OCI-LY1 (cell line): ENCODE measurements at regions not wholly inside any gene's neighbourhood (a gene's known extent, or its start where the extent isn't known, plus 50 kb on each side); places are given as distances from the start of the nearest gene placed in this dataset.
"Not testable (repeated sequence)": the region's sequence is repeated elsewhere in the genome, so short reads cannot be mapped to it uniquely, and the experiment has no call there.

Experiments used
- H2AFZ ChIP-seq: fragments of 200-600 bp; sonication (generic), shearing (Covaris generic); 2 replicates; pipeline ENCODE4 v1.6.0; 2014; ENCODE audit warnings: antibody characterized with exemption, mild to moderate bottlenecking, low read length
- H3F3A ChIP-seq: fragments of 200-600 bp; sonication (generic), shearing (Covaris generic); 2 replicates; pipeline ENCODE4 v1.6.0; 2014; ENCODE audit warnings: mild to moderate bottlenecking, antibody characterized with exemption, low read length, moderate library complexity; ENCODE audit not compliant: insufficient read depth
- H3K27ac ChIP-seq: fragments of 200-600 bp; sonication (generic); 2 replicates; pipeline ENCODE4 v1.5.1; 2014; ENCODE audit warnings: low read length, mixed run types, mild to moderate bottlenecking, low read depth; ENCODE audit not compliant: poor library complexity, severe bottlenecking
- H3K27me3 ChIP-seq: fragments of 200-600 bp; sonication (generic); 2 replicates; pipeline ENCODE4 v1.6.0; 2014; ENCODE audit warnings: antibody characterized with exemption, mild to moderate bottlenecking, low read length, moderate library complexity; ENCODE audit not compliant: insufficient read depth
- H3K36me3 ChIP-seq: fragments of 200-600 bp; sonication (generic); 2 replicates; pipeline ENCODE4 v1.6.1; 2014; ENCODE audit warnings: mild to moderate bottlenecking, antibody characterized with exemption, low read length, moderate library complexity, mixed read lengths; ENCODE audit not compliant: insufficient read depth
- H3K4me1 ChIP-seq: fragments of 200-600 bp; sonication (generic); 2 replicates; pipeline ENCODE4 v1.5.1; 2014; ENCODE audit warnings: mild to moderate bottlenecking, low read length, moderate library complexity; ENCODE audit not compliant: insufficient read depth, severe bottlenecking
- H3K4me2 ChIP-seq: fragments of 200-600 bp; sonication (generic), shearing (Covaris generic); 2 replicates; pipeline ENCODE4 v1.6.1; 2014; ENCODE audit warnings: low read length
- H3K4me3 ChIP-seq: fragments of 200-600 bp; sonication (generic); 2 replicates; pipeline ENCODE4 v1.5.1; 2014; ENCODE audit warnings: low read length, low read depth, mild to moderate bottlenecking, mixed read lengths; ENCODE audit not compliant: poor library complexity, severe bottlenecking
- H3K79me2 ChIP-seq: fragments of 200-600 bp; shearing (Covaris generic); 2 replicates; pipeline ENCODE4 v1.6.1; 2016; ENCODE audit warnings: mixed run types, low read length, mixed read lengths; ENCODE audit not compliant: insufficient read depth
- H3K9ac ChIP-seq: fragments of 200-600 bp; sonication (generic), shearing (Covaris generic); 2 replicates; pipeline ENCODE4 v1.6.1; 2014; ENCODE audit warnings: mild to moderate bottlenecking, low read length, mixed read lengths
- H3K9me2 ChIP-seq: fragments of 200-600 bp; sonication (generic), shearing (Covaris generic); 2 replicates; pipeline ENCODE4 v1.6.1; 2014; ENCODE audit warnings: low read depth, mild to moderate bottlenecking, low read length, mixed read lengths
- H3K9me3 ChIP-seq: fragments of 200-600 bp; shearing (Covaris generic); 2 replicates; pipeline ENCODE4 v1.6.1; 2014; ENCODE audit warnings: low read length, mixed read lengths
- H4K20me1 ChIP-seq: fragments of 200-600 bp; sonication (generic), shearing (Covaris generic); 2 replicates; pipeline ENCODE4 v1.6.0; 2016; ENCODE audit warnings: mild to moderate bottlenecking, low read length; ENCODE audit not compliant: insufficient read depth
- EZH2 ChIP-seq: fragments of 200-600 bp; sonication (generic), shearing (Covaris generic); IDR thresholded peaks from 2 replicates; pipeline ENCODE4 v1.8.0; 2017; ENCODE audit warnings: borderline replicate concordance, mixed run types, mild to moderate bottlenecking, antibody characterized with exemption, low read length, moderate library complexity, mixed read lengths
- TF ChIP-seq, protein P1 (sequence below): fragments of 200-600 bp; sonication (generic), shearing (Covaris generic); IDR thresholded peaks from 2 replicates; pipeline ENCODE4 v1.5.1; 2017; ENCODE audit warnings: mild to moderate bottlenecking, antibody characterized with exemption, low read length, moderate library complexity, mixed read lengths

DNA sequence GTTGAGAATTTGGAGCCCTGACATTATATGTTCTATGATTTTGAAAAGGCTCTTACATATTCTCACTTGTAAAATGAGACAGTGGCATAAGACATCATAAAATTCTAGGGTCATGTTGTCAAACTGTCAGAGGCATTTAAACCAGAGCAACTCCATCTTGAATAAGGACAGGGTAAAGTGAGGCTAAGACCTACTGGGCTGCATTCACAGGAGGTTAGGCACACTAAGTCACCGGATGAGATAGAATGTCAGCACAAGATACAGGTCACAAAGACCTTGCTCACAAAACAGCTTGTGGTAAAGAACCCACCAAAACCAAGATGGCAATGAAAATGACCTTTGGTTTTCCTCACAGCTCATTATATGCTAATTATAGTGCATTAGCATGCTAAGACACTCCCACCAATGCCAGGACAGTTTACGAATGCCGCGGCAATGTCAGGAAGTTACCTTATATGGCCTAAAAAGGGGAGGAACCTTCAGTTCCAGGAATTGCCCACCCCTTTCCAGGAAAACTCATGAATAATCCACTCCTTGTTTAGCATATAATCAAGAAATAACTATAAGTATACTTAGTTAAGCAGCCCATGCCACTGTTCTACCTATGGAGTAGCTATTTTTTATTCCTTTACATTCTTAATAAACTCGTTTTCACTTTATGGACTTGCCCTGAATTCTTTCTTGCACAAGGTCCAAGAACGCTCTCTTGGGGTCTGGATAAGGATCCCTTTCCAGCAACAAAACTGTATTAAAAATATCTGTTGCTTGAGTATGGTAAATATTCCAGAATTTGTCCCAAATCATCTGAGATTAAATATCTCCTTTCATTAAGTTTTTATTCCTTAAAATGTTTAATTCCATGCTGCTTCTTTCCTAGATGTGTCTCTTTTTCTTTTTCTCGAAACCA, 406.4 kb downstream of the METTL4 start:
- Histone ChIP-seq H3K36me3 (no peaks in the 10 kb centered on the region), H3F3A (no peaks in the 10 kb centered on the region), H3K27ac (no peak overlapping the region), H3K4me1 (no peaks in the 10 kb centered on the region), H3K9me2 (no peaks in the 10 kb centered on the region), H3K9ac (no peak overlapping the region), H3K79me2 (no peaks in the 10 kb centered on the region), H3K4me2 (no peak overlapping the region), H3K4me3 (no peak overlapping the region), H3K9me3 (no peaks in the 10 kb centered on the region), H2AFZ (no peak overlapping the region), H4K20me1 (no peaks in the 10 kb centered on the region), H3K27me3 (no peaks in the 10 kb centered on the region)
- no peak for TF ChIP-seq EZH2
- TF ChIP-seq, protein P1, sequence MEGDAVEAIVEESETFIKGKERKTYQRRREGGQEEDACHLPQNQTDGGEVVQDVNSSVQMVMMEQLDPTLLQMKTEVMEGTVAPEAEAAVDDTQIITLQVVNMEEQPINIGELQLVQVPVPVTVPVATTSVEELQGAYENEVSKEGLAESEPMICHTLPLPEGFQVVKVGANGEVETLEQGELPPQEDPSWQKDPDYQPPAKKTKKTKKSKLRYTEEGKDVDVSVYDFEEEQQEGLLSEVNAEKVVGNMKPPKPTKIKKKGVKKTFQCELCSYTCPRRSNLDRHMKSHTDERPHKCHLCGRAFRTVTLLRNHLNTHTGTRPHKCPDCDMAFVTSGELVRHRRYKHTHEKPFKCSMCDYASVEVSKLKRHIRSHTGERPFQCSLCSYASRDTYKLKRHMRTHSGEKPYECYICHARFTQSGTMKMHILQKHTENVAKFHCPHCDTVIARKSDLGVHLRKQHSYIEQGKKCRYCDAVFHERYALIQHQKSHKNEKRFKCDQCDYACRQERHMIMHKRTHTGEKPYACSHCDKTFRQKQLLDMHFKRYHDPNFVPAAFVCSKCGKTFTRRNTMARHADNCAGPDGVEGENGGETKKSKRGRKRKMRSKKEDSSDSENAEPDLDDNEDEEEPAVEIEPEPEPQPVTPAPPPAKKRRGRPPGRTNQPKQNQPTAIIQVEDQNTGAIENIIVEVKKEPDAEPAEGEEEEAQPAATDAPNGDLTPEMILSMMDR, result no peak

DNA sequence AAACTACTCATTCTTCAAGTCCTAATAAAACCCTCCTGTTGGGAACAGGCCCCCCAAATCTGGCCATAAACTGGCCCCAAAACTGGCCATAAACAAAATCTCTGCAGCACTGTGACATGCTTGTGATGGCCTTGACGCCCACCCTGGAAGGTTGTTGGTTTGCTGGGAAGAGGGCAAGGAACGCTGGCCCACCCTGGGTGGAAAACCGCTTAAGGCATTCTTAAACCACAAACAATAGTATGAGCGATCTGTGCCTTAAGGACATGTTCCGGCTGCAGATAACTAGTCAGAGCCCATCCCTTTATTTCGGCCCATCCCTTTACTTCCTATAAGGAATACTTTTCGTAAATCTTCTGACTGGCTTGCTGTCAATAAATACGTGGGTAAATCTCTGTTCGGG, 404.4 kb downstream of the METTL4 start:
- H4K20me1 ChIP-seq, H3K36me3 ChIP-seq, H3K4me3 ChIP-seq, H3K9me3 ChIP-seq, H2AFZ ChIP-seq, H3K27ac ChIP-seq, H3K4me2 ChIP-seq, H3F3A ChIP-seq, H3K27me3 ChIP-seq, H3K79me2 ChIP-seq, H3K9me2 ChIP-seq, H3K9ac ChIP-seq, H3K4me1 ChIP-seq: not testable (repeated sequence)

DNA sequence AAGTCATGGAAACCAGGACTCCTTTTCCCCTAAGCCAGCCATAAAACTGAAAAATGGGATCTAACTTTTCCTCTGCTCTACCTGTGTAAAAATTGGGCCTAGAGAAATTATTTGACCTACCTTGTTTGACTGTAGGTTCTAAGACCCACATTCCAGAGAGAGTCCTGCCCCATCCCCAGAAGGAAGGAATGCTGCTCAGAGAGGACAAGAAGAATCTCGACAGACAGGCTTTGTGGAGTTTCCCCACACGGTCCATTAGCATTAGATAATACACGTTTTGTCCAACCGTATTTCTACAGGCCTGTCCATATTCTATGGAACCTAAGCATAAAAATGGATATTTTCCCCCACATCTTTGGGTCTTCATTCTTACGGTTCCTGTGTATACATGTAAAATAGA, 403.3 kb downstream of the METTL4 start:
- TF ChIP-seq, protein P1, result no peak
- no peak for TF ChIP-seq EZH2
- H3K27ac ChIP-seq, result no peak overlapping the region
- H3K9me2 ChIP-seq, result no peaks in the 10 kb centered on the region
- H3K4me3 ChIP-seq, result no peak overlapping the region
- H3K36me3 ChIP-seq, result no peaks in the 10 kb centered on the region
- no peak overlapping the region for H2AFZ ChIP-seq
- no peaks in the 10 kb centered on the region for H3K27me3 ChIP-seq
- no peak overlapping the region for H3K9ac ChIP-seq
- no peaks in the 10 kb centered on the region for H3F3A ChIP-seq
- H3K4me2 ChIP-seq, result no peak overlapping the region
- H3K79me2 ChIP-seq, result no peaks in the 10 kb centered on the region
- no peaks in the 10 kb centered on the region for H3K9me3 ChIP-seq
- no peaks in the 10 kb centered on the region for H3K4me1 ChIP-seq
- no peaks in the 10 kb centered on the region for H4K20me1 ChIP-seq

DNA sequence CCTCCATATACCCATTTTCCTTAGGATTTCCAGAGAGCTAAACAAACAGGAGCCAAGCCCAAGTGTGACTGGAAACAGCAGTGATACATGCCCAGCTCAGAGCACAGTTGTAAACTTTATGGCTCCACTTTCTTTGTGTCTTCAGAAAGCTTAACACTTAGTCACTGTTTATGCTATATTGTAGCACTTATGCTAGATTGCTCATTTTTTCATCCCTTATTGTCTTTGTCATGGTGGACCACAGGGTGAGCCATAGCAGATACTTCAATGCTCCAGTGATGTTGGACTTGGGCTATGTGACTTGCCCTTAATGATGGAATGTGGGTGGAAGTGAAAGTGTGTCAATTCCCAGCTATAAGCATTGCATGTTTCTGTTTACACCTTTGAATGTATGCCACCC, 401.6 kb downstream of the METTL4 start:
- Histone ChIP-seq H3K27ac (no peak overlapping the region), H4K20me1 (no peaks in the 10 kb centered on the region), H3K79me2 (no peaks in the 10 kb centered on the region), H3K9ac (no peak overlapping the region), H3K9me3 (no peaks in the 10 kb centered on the region), H3K9me2 (no peaks in the 10 kb centered on the region), H3K4me1 (no peaks in the 10 kb centered on the region), H2AFZ (no peak overlapping the region), H3K27me3 (no peaks in the 10 kb centered on the region), H3K36me3 (no peaks in the 10 kb centered on the region), H3F3A (no peaks in the 10 kb centered on the region), H3K4me3 (no peak overlapping the region), H3K4me2 (no peak overlapping the region)
- no peak for TF ChIP-seq EZH2
- TF ChIP-seq, protein P1, result no peak
